GM18499 (cell line): ENCODE measurements at regions not wholly inside any gene's neighbourhood (a gene's known extent, or its start where the extent isn't known, plus 50 kb on each side); places are given as distances from the start of the nearest gene placed in this dataset.

ENCODE experiments used
- ATAC-seq: cut with Tn5 transposase; IDR thresholded peaks from one replicate; pipeline ENCODE4 v1.9.1; 2021; ENCODE audit warnings: moderate number of reproducible peaks; ENCODE audit not compliant: insufficient read depth, unreplicated experiment

GRCh38 chr22:46074771-46075551 is 75.4 kb upstream of the PPARA start:
- no peak for ATAC-seq

- ATAC-seq: no peak
These were observed 74.4 kb upstream of the PPARA start for GRCh38 chr22:46075764-46076531.

GRCh38 chr22:46076651-46077339 is 73.5 kb upstream of the PPARA start:
- no peak for ATAC-seq

GRCh38 chr22:46077669-46078099 is 72.6 kb upstream of the PPARA start:
- no peak for ATAC-seq

- ATAC-seq: no peak
These were observed 71.9 kb upstream of the PPARA start for GRCh38 chr22:46078241-46079092.

GRCh38 chr22:46079093-46079860 is 71.0 kb upstream of the PPARA start:
- ATAC-seq: no peak

- no peak for ATAC-seq
These were observed 70.2 kb upstream of the PPARA start for GRCh38 chr22:46079861-46080821.

GRCh38 chr22:46081036-46081830 is 69.1 kb upstream of the PPARA start:
- no peak for ATAC-seq

- ATAC-seq: no peak
These were observed 68.5 kb upstream of the PPARA start for GRCh38 chr22:46081831-46082210.

GRCh38 chr22:46082633-46083032 is 67.7 kb upstream of the PPARA start:
- ATAC-seq: no peak

GRCh38 chr22:46083383-46084350 is 66.7 kb upstream of the PPARA start:
- ATAC-seq: no peak

- ATAC-seq: no peak
These were observed 66.0 kb upstream of the PPARA start for GRCh38 chr22:46084376-46084775.

- ATAC-seq: no peak
These were observed 65.1 kb upstream of the PPARA start for GRCh38 chr22:46084943-46085827.

- ATAC-seq: no peak
These were observed 64.3 kb upstream of the PPARA start for GRCh38 chr22:46085828-46086576.
